Stomach (tissue), 8 donors: ENCODE measurements at regions not wholly inside any gene's neighbourhood (a gene's known extent, or its start where the extent isn't known, plus 50 kb on each side); places are given as distances from the start of the nearest gene placed in this dataset.

ENCODE experiments used
- DNase-seq, 2 donors: peaks; one replicate each; pipeline versions ENCODE4 v3.0.0 to v3.0.0-alpha.2; 2013 to 2019
- H3K27ac ChIP-seq, 5 donors: fragments of 200-600 bp in 4 of 5; sonication (generic) in 4 of 5; one replicate each; pipeline ENCODE4 v1.5.1; 2013 to 2019; ENCODE audit warnings: mild to moderate bottlenecking in 1 of 5, moderate library complexity in 1 of 5
- H3K27me3 ChIP-seq, 3 donors: fragments of 200-600 bp; sonication (generic); one replicate each; pipeline ENCODE4 v1.5.1; 2017 to 2019; ENCODE audit warnings: mixed run types in 1 of 3
- H3K36me3 ChIP-seq, 4 donors: fragments of 200-600 bp; sonication (generic); 1 replicate in 3 of 4; 2 replicates in 1 of 4; pipeline ENCODE4 v1.5.1; 2016 to 2019
- H3K4me1 ChIP-seq, 4 donors: fragments of 200-600 bp; sonication (generic); one replicate each; pipeline ENCODE4 v1.5.1; 2016 to 2019
- H3K4me3 ChIP-seq, 4 donors: fragments of 200-600 bp; sonication (generic) in 3 of 4; one replicate each; pipeline ENCODE4 v1.5.1; 2016 to 2019; ENCODE audit warnings: mild to moderate bottlenecking in 1 of 4
- H3K9me3 ChIP-seq, 4 donors: fragments of 200-600 bp; sonication (generic); one replicate each; pipeline ENCODE4 v1.5.1; 2016 to 2019
- CTCF ChIP-seq, 7 experiments: fragments of 450-650 bp in 4 of 7; fragments of 200-600 bp in 3 of 7; sonication (generic) in 3 of 7; IDR thresholded peaks; one replicate each; pipeline ENCODE4 v1.5.1; 2016 to 2019; ENCODE audit warnings: antibody characterized with exemption in 7 of 7, control low read depth in 2 of 7, mild to moderate bottlenecking in 1 of 7
- EP300 ChIP-seq: sonication (generic); formaldehyde crosslinking; IDR thresholded peaks from one replicate; pipeline ENCODE4 v1.6.1; 2017; ENCODE audit warnings: antibody characterized with exemption
- POLR2A ChIP-seq, 4 donors: fragments of 450-650 bp; IDR thresholded peaks; one replicate each; pipeline ENCODE4 v1.6.1; 2016; ENCODE audit warnings: antibody characterized with exemption in 4 of 4, control low read depth in 2 of 4, mild to moderate bottlenecking in 1 of 4, moderate library complexity in 1 of 4
- POLR2AphosphoS5 ChIP-seq, 3 donors: sonication (generic); formaldehyde crosslinking; IDR thresholded peaks; one replicate each; pipeline ENCODE4 v1.6.1; 2016; ENCODE audit warnings: antibody characterized with exemption in 3 of 3
- WGBS, 5 donors: extraction: QIAGEN DNeasy Blood & Tissue Kit in 3 of 5; methylation state at CpG; one replicate each; pipeline versions ENCODE4 v1.1.5 to v1.1.7; 2013 to 2018; 5-methylcytosine and 5-hydroxymethylcytosine counted together
- intact Hi-C: fragments of 100-400 bp; cut with DNase I; formaldehyde crosslinking; loops from one replicate; pipeline ENCODE4 v1.15.1; 2023; ENCODE audit warnings: low total_unique reads
- donor health status: healthy with polysubstance abuse.
- donor health status: Bipolar disorder and iron deficiency.
- donor health status: healthy.

DNA sequence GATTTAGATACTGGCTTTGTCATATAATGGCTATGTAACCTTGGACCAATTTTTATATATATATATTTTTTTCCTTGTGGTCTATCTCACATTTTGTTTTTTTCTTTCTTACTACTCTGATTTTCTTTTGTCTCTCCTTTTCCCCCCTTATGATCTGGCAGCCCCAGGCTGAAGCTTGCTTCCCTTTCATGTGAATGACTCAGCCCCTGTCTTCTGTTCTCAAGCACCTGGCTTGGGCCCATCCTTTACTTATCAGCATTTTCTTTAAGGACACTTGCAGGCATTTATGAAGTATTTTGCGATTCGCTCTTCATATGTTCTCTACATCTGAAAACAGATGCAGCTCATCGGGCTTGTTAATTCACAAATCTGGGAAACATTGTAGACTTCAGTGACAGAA, 163.6 kb downstream of the SPRY2 start:
- WGBS, 5 donors = 93 to 99% (median 96%) methylated on average over 3 of the region's 3 CpGs
- Histone ChIP-seq H3K4me1 (no peaks in the 10 kb centered on the region), H3K27ac (no peak overlapping the region)

DNA sequence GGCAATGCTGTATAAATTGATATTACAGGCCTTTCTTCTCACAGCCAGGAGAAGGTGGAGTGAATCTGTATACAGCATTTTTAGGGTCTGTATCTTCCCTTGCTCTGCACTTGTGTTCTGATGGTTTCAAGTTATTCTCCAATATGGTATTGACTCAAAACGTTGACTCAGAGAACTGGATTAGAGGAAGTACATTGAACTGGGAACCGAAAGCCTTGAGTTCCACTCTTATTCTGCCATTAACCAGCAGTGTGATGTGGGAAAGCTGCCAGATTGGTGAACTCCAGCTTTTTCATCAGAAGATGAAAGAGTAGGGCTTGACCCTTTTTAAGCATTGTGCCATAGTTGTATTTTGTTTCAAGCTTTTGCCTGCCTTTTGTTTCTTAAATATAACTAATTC, 167.7 kb downstream of the SPRY2 start:
- no peaks in the 10 kb centered on the region for H3K36me3 ChIP-seq
- intact Hi-C loops = no loop called here
- H3K4me1 ChIP-seq = no peaks in the 10 kb centered on the region
- H3K27ac ChIP-seq = no peak overlapping the region
- TF ChIP-seq POLR2A (IDR thresholded peaks at IDR 0.05) (no peak), EP300 (no peak), CTCF (IDR thresholded peaks at IDR 0.05) (no peak), POLR2AphosphoS5 (IDR thresholded peaks at IDR 0.05) (no peak)
- no peak overlapping the region for H3K4me3 ChIP-seq
- WGBS, 5 donors = 30 to 51% (median 36%) methylated on average over 2 of the region's 2 CpGs
- no peaks in the 10 kb centered on the region for H3K27me3 ChIP-seq
- peaks cover 0 to 4% (median 0%) of the 10 kb centered on the region in 4 donors for H3K9me3 ChIP-seq
- DNase-seq = peak in 1 of 2 donors; percentile 37

More for the DNA sequence above, 163.6 kb downstream of the SPRY2 start:
- Histone ChIP-seq H3K9me3 (peaks cover 0 to 4% (median 0%) of the 10 kb centered on the region in 4 donors), H3K36me3 (no peaks in the 10 kb centered on the region), H3K4me3 (no peak overlapping the region), H3K27me3 (no peaks in the 10 kb centered on the region)
- DNase-seq = no peak
- intact Hi-C loops = no loop called here
- TF ChIP-seq CTCF (IDR thresholded peaks at IDR 0.05) (no peak), EP300 (no peak), POLR2A (IDR thresholded peaks at IDR 0.05) (no peak), POLR2AphosphoS5 (IDR thresholded peaks at IDR 0.05) (no peak)

- Histone ChIP-seq H3K9me3 (peaks cover 0 to 4% (median 0%) of the 10 kb centered on the region in 4 donors), H3K27ac (no peak overlapping the region), H3K4me1 (peaks cover 0 to 4% (median 0%) of the 10 kb centered on the region in 4 donors), H3K4me3 (no peak overlapping the region), H3K36me3 (no peaks in the 10 kb centered on the region), H3K27me3 (no peaks in the 10 kb centered on the region)
- intact Hi-C loops = no loop called here
- no peak for DNase-seq
- TF ChIP-seq CTCF (IDR thresholded peaks at IDR 0.05) (no peak), EP300 (no peak), POLR2AphosphoS5 (IDR thresholded peaks at IDR 0.05) (no peak), POLR2A (IDR thresholded peaks at IDR 0.05) (no peak)
- WGBS, 5 donors = 78 to 85% (median 84%) methylated on average over 4 of the region's 4 CpGs
Measured at GRCh38 chr13:80171096-80171495, 169.8 kb downstream of the SPRY2 start.

GRCh38 chr13:80168089-80168850, 172.7 kb downstream of the SPRY2 start:
- Histone ChIP-seq H3K27me3 (no peaks in the 10 kb centered on the region), H3K4me3 (no peak overlapping the region), H3K27ac (peak overlapping the region in 2 of 5 donors; percentile 35 to 37), H3K4me1 (peaks cover 0 to 4% (median 0%) of the 10 kb centered on the region in 4 donors), H3K9me3 (no peaks in the 10 kb centered on the region), H3K36me3 (no peaks in the 10 kb centered on the region)
- no peak for TF ChIP-seq CTCF (IDR thresholded peaks at IDR 0.05)
- TF ChIP-seq POLR2AphosphoS5 (IDR thresholded peaks at IDR 0.05) = no peak
- TF ChIP-seq POLR2A (IDR thresholded peaks at IDR 0.05) = no peak
- no peak for TF ChIP-seq EP300
- intact Hi-C loops = no loop called here
- DNase-seq = peak in 1 of 2 donors; percentile 19
- 78 to 83% (median 80%) methylated on average over 3 of the region's 3 CpGs for WGBS, 5 donors
